Mucosa of descending colon (tissue), 3 donors: ENCODE measurements at regions not wholly inside any gene's neighbourhood (a gene's known extent, or its start where the extent isn't known, plus 50 kb on each side); places are given as distances from the start of the nearest gene placed in this dataset.

ENCODE experiments used
- ATAC-seq: fragments of 200-7000 bp; cut with Tn5 transposase; one replicate; pipeline ENCODE4 v1.9.1; 2020; ENCODE audit warnings: mild to moderate bottlenecking, moderate library complexity
- DNase-seq, 3 donors: peaks; one replicate each; pipeline ENCODE4 v3.0.0-alpha.2; 2020
- H3K36me3 ChIP-seq: fragments of 200-600 bp; one replicate; pipeline ENCODE4 v1.8.0; 2021; ENCODE audit warnings: low read depth, mild to moderate bottlenecking
- H3K4me1 ChIP-seq: fragments of 200-600 bp; one replicate; pipeline ENCODE4 v1.8.0; 2021; ENCODE audit warnings: low read depth, mild to moderate bottlenecking
- H3K4me3 ChIP-seq: fragments of 200-600 bp; one replicate; pipeline ENCODE4 v1.8.0; 2021; ENCODE audit warnings: mild to moderate bottlenecking
- H3K9me3 ChIP-seq: fragments of 200-600 bp; one replicate; pipeline ENCODE4 v1.8.0; 2021; ENCODE audit warnings: mild to moderate bottlenecking
- CTCF ChIP-seq: fragments of 200-600 bp; IDR thresholded peaks from one replicate; pipeline ENCODE4 v1.8.0; 2022; ENCODE audit warnings: antibody characterized with exemption, mild to moderate bottlenecking
- intact Hi-C, 2 donors: fragments of 100-400 bp; cut with DNase I in 1 of 2; cut with micrococcal nuclease in 1 of 2; formaldehyde crosslinking; loops; one replicate each; pipeline versions ENCODE4 v1.11.0 to v1.11.1; 2022; cut with DNase I, micrococcal nuclease
- donor health status: DM: no; HTN: no; CAD: no; lungs with moderate emphysema.
- donor health status: DM: no; HTN: no; CAD: no.
- donor health status: DM: no; HTN: yes; CAD: no.

DNA sequence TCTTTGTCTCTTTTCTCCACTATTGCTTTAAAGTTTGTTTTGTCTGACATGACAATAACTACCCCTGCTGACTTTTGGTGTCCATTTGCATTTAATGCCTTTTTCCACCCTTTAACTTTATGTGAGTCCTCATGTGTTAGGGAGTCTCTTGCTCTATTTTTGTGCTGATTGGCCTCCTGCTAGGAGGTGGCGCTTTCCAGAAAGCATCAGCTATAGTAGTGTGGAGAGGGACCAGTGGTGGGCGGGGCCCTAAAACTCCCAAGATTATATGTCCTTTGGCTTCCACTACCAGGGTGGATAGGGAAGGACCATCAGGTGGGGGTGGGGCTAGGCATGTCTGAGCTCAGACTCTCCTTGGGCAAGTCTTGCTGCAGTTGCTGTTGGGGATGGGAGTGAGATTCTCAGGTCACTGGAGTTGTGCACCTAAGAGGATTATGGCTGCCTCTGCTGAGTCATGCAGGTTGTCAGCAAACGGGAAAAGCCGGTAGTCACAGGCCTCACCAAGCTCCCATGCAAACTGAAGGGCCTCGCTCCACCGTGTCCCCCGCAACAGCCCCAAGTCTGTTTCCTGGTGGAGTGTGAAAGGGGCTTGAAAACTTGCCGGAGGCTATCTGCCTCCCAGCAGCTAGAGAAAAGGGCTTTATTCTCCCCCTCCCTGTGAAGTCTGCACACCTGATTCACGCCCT is 156.3 kb downstream of the CPEB2 start:
- intact Hi-C loops, result no loop called here
- Histone ChIP-seq H3K4me3 (no peak overlapping the region), H3K4me1 (no peaks in the 10 kb centered on the region), H3K9me3 (no peaks in the 10 kb centered on the region), H3K36me3 (no peaks in the 10 kb centered on the region)
- no peak for TF ChIP-seq CTCF
- DNase-seq, result no peak
- no peak for ATAC-seq

GRCh38 chr4:15159477-15160019 is 157.3 kb downstream of the CPEB2 start:
- DNase-seq (no peak), ATAC-seq (no peak)
- H3K9me3 ChIP-seq, result no peaks in the 10 kb centered on the region
- intact Hi-C loops, result no loop called here
- no peaks in the 10 kb centered on the region for H3K36me3 ChIP-seq
- no peak overlapping the region for H3K4me3 ChIP-seq
- no peak for TF ChIP-seq CTCF
- H3K4me1 ChIP-seq, result no peaks in the 10 kb centered on the region

DNA sequence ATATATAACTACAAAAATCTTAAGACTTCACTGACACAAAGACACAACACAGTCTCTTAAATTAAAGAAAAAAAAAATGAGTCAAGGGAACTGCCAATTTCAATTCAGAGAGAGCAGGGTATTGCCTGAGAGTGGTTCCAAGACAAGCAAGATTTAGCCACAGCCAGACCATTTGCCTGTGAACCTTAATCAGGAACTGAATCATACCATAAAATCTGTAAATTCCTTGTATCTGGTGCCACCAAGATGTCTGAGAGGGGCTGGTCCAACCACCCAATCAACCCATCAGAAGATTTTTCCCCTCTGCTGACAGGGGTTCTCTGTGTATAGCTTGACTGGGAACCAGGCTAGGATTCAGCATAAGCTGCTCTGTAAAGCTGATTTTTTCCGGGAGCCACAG is 159.2 kb downstream of the CPEB2 start:
- no peak for TF ChIP-seq CTCF
- ATAC-seq (no peak), DNase-seq (no peak)
- intact Hi-C loops, result no loop called here
- no peaks in the 10 kb centered on the region for H3K36me3 ChIP-seq
- H3K4me1 ChIP-seq, result no peaks in the 10 kb centered on the region
- no peak overlapping the region for H3K4me3 ChIP-seq
- no peaks in the 10 kb centered on the region for H3K9me3 ChIP-seq

- no peak for DNase-seq
- intact Hi-C loops, result no loop called here
- no peak for TF ChIP-seq CTCF
- no peaks in the 10 kb centered on the region for H3K36me3 ChIP-seq
- H3K4me3 ChIP-seq, result no peak overlapping the region
- ATAC-seq, result no peak
- no peaks in the 10 kb centered on the region for H3K9me3 ChIP-seq
- H3K4me1 ChIP-seq, result no peaks in the 10 kb centered on the region
Measured at GRCh38 chr4:15162046-15162445, 159.8 kb downstream of the CPEB2 start.

GRCh38 chr4:15162465-15163283 is 160.4 kb downstream of the CPEB2 start:
- H3K9me3 ChIP-seq, result no peaks in the 10 kb centered on the region
- TF ChIP-seq CTCF, result no peak
- no peak for ATAC-seq

More at GRCh38 chr4:15162465-15163283, 160.4 kb downstream of the CPEB2 start:
- Histone ChIP-seq H3K4me1 (no peaks in the 10 kb centered on the region), H3K36me3 (no peaks in the 10 kb centered on the region), H3K4me3 (no peak overlapping the region)
- intact Hi-C loops, result no loop called here
- no peak for DNase-seq
